B cell (primary cell): ENCODE measurements at regions not wholly inside any gene's neighbourhood (a gene's known extent, or its start where the extent isn't known, plus 50 kb on each side); places are given as distances from the start of the nearest gene placed in this dataset.
"Not testable (repeated sequence)": the region's sequence is repeated elsewhere in the genome, so short reads cannot be mapped to it uniquely, and the experiment has no call there.

ENCODE experiments used
- ATAC-seq: fragments of 200-7000 bp; cut with Tn5 transposase; one replicate; pipeline ENCODE4 v1.10.0; 2021; ENCODE audit warnings: low read depth, mild to moderate bottlenecking, moderate number of reproducible peaks, moderate library complexity
- CTCF ChIA-PET: fragments of 350-600 bp; sonication (Branson Sonifier 250); formaldehyde crosslinking; loops from one replicate; lab custom pipeline; 2021; ENCODE audit warnings: antibody characterized with exemption, inconsistent platforms; lab: Charles Lee
- POLR2A ChIA-PET: fragments of 350-600 bp; sonication (Branson Sonifier 250); formaldehyde crosslinking; loops from one replicate; lab custom pipeline; 2021; ENCODE audit warnings: antibody characterized with exemption; lab: Charles Lee
- DNase-seq: peaks from one replicate; pipeline ENCODE4 v3.0.0; 2013
- H2AFZ ChIP-seq: 2 replicates; pipeline ENCODE4 v1.6.1; 2012; ENCODE audit warnings: mild to moderate bottlenecking, low read depth, low read length; ENCODE audit not compliant: insufficient read depth, poor library complexity, severe bottlenecking
- H3K27ac ChIP-seq, 2 donors: 1 replicate in 1 of 2; 2 replicates in 1 of 2; pipeline ENCODE4 v1.5.1; 2012 to 2013; ENCODE audit warnings: low read length in 2 of 2, mild to moderate bottlenecking in 2 of 2, moderate library complexity in 1 of 2
- H3K27me3 ChIP-seq, 4 experiments: fragments of 200-600 bp in 1 of 4; sonication (generic) in 1 of 4; replicated peaks in 1 of 4; 1 replicate in 2 of 4; 2 replicates in 2 of 4; pipeline versions ENCODE4 v1.6.1 to v1.7.0; 2013 to 2016; ENCODE audit warnings: low read length in 3 of 4, mild to moderate bottlenecking in 2 of 4, mixed read lengths in 1 of 4, moderate library complexity in 1 of 4; ENCODE audit not compliant: insufficient read depth in 4 of 4, control insufficient read depth in 3 of 4; ENCODE audit errors: control extremely low read depth in 1 of 4
- H3K36me3 ChIP-seq, 2 experiments: replicated peaks in 1 of 2; 1 replicate in 1 of 2; 2 replicates in 1 of 2; pipeline versions ENCODE4 v1.6.1 to v1.7.1; 2013; ENCODE audit warnings: low read length in 1 of 2; ENCODE audit not compliant: insufficient read depth in 2 of 2, control insufficient read depth in 1 of 2; ENCODE audit errors: control extremely low read depth in 1 of 2, extremely low read depth in 1 of 2
- H3K4me1 ChIP-seq, 2 donors: fragments of 200-600 bp in 1 of 2; sonication (generic) in 1 of 2; 1 replicate in 1 of 2; 2 replicates in 1 of 2; pipeline versions ENCODE4 v1.5.1 to v1.6.1; 2013 to 2017; ENCODE audit warnings: low read length in 2 of 2; ENCODE audit not compliant: control insufficient read depth in 2 of 2, insufficient read depth in 2 of 2
- H3K4me2 ChIP-seq: replicated peaks from 2 replicates; pipeline ENCODE3; 2012; ENCODE audit warnings: mild to moderate bottlenecking, low read depth, low read length; ENCODE audit not compliant: poor library complexity, severe bottlenecking
- H3K4me3 ChIP-seq, 5 experiments: fragments of 200-600 bp in 1 of 5; sonication (generic) in 1 of 5; 1 replicate in 3 of 5; 2 replicates in 2 of 5; pipeline versions ENCODE4 v1.5.1 to v1.7.0; 2011 to 2016; ENCODE audit warnings: low read length in 4 of 5, mild to moderate bottlenecking in 4 of 5, low read depth in 2 of 5, control low read depth in 1 of 5, moderate library complexity in 1 of 5; ENCODE audit not compliant: insufficient read depth in 1 of 5; ENCODE audit errors: control extremely low read depth in 1 of 5, extremely low read depth in 1 of 5
- H3K79me2 ChIP-seq: fragments of 200-600 bp; sonication (generic); one replicate; pipeline ENCODE4 v1.6.0; 2016; ENCODE audit warnings: low read length; ENCODE audit not compliant: control insufficient read depth, insufficient read depth
- H3K9ac ChIP-seq: fragments of 200-600 bp; sonication (generic); 2 replicates; pipeline ENCODE4 v1.6.1; 2017; ENCODE audit warnings: mild to moderate bottlenecking, low read length, moderate library complexity
- H3K9me3 ChIP-seq, 3 donors: one replicate each; pipeline versions ENCODE4 v1.6.1 to v1.7.1; 2013; ENCODE audit warnings: low read length in 2 of 3; ENCODE audit not compliant: control insufficient read depth in 2 of 3, insufficient read depth in 1 of 3; ENCODE audit errors: control extremely low read depth in 1 of 3
- H4K20me1 ChIP-seq: 2 replicates; pipeline ENCODE4 v1.6.0; 2012; ENCODE audit warnings: mild to moderate bottlenecking, low read length; ENCODE audit not compliant: insufficient read depth, control insufficient read depth, poor library complexity, severe bottlenecking
- H3K27ac Mint-ChIP-seq: one replicate; pipeline ENCODE4 v1.8.0; 2021; ENCODE audit warnings: mixed read lengths
- H3K27me3 Mint-ChIP-seq: one replicate; pipeline ENCODE4 v1.8.0; 2021; ENCODE audit warnings: mixed read lengths
- H3K4me1 Mint-ChIP-seq: one replicate; pipeline ENCODE4 v1.8.0; 2021; ENCODE audit warnings: mixed read lengths
- H3K4me3 Mint-ChIP-seq: one replicate; pipeline ENCODE4 v1.8.0; 2021; ENCODE audit warnings: mixed read lengths
- H3K9me3 Mint-ChIP-seq: one replicate; pipeline ENCODE4 v1.8.0; 2022; ENCODE audit warnings: mixed read lengths; ENCODE audit not compliant: insufficient read depth
- WGBS: methylation state at CpG from one replicate; pipeline ENCODE4 v1.1.5; 2013; ENCODE audit warnings: missing lambda C conversion rate; ENCODE audit not compliant: insufficient coverage; 5-methylcytosine and 5-hydroxymethylcytosine counted together
- intact Hi-C: fragments of 100-400 bp; cut with micrococcal nuclease; formaldehyde crosslinking; loops from one replicate; pipeline ENCODE4 v1.10.0; 2022
- TF ChIP-seq, protein P1 (sequence below): fragments of 200-600 bp; IDR thresholded peaks from one replicate; pipeline ENCODE4 v1.8.0; 2022; ENCODE audit warnings: antibody characterized with exemption, mild to moderate bottlenecking

DNA sequence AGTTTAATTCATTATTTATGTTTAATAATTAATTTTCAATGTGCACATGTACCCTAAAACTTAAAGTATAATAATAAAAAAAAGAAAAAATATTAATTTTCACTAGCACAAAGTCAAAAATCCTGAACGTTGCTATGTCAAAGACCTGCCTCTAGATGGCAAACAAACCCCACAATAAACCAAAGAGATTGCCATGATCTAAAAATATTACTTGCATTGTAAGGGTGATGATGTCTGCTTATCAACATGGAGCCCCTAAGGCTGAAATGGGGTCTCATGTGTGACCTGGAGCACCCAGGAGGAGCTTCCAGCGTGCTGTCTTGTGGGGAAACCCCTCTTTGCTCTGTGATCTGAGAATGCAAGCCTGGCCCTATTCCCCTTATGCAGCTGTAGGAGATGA lies 1259.3 kb downstream of the RPIA start:
- intact Hi-C loops, H3K36me3 ChIP-seq, H3K9me3 Mint-ChIP-seq, H2AFZ ChIP-seq, H4K20me1 ChIP-seq, H3K27ac ChIP-seq, H3K27me3 Mint-ChIP-seq, H3K27me3 ChIP-seq, H3K79me2 ChIP-seq, H3K9ac ChIP-seq, CTCF ChIA-PET, H3K27ac Mint-ChIP-seq, H3K4me3 Mint-ChIP-seq, H3K4me1 Mint-ChIP-seq, H3K4me2 ChIP-seq, H3K4me1 ChIP-seq, POLR2A ChIA-PET, H3K4me3 ChIP-seq, DNase-seq, H3K9me3 ChIP-seq: not testable (repeated sequence)
- no CpG with 5 or more reads among the region's 2 CpGs for WGBS
- TF ChIP-seq, protein P1, sequence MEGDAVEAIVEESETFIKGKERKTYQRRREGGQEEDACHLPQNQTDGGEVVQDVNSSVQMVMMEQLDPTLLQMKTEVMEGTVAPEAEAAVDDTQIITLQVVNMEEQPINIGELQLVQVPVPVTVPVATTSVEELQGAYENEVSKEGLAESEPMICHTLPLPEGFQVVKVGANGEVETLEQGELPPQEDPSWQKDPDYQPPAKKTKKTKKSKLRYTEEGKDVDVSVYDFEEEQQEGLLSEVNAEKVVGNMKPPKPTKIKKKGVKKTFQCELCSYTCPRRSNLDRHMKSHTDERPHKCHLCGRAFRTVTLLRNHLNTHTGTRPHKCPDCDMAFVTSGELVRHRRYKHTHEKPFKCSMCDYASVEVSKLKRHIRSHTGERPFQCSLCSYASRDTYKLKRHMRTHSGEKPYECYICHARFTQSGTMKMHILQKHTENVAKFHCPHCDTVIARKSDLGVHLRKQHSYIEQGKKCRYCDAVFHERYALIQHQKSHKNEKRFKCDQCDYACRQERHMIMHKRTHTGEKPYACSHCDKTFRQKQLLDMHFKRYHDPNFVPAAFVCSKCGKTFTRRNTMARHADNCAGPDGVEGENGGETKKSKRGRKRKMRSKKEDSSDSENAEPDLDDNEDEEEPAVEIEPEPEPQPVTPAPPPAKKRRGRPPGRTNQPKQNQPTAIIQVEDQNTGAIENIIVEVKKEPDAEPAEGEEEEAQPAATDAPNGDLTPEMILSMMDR: peak; percentile 11
- ATAC-seq: peak; percentile 19

DNA sequence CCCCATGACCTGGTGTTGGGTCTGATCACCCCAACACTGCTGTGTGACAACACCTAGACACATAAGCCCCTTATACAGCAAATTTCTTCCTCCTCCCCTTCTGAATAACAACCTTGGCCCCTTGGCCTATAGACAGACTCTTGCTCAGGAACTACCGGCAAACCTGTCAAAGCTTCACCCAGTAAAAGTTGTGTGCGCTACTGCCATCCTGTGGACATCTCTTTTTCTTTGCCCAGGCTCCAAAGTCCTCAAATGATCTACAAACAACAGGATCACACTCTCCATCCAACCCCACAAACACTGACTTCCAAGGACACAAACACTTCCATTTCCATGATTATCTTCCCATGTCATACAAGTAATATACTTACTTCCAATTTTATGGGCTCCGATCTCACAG lies 1265.8 kb downstream of the RPIA start:
- H3K9me3 Mint-ChIP-seq, ATAC-seq, H3K9ac ChIP-seq, H4K20me1 ChIP-seq, H3K27me3 Mint-ChIP-seq, H3K4me1 ChIP-seq, H3K4me1 Mint-ChIP-seq, H3K4me3 ChIP-seq, intact Hi-C loops, H3K27ac ChIP-seq, POLR2A ChIA-PET, H2AFZ ChIP-seq, H3K9me3 ChIP-seq, H3K27me3 ChIP-seq, H3K36me3 ChIP-seq, H3K79me2 ChIP-seq, CTCF ChIA-PET, H3K4me3 Mint-ChIP-seq, H3K4me2 ChIP-seq, H3K27ac Mint-ChIP-seq: not testable (repeated sequence)
- WGBS: 71% methylated on average over 2 of the region's 3 CpGs
- peak; percentile 35 for DNase-seq

DNA sequence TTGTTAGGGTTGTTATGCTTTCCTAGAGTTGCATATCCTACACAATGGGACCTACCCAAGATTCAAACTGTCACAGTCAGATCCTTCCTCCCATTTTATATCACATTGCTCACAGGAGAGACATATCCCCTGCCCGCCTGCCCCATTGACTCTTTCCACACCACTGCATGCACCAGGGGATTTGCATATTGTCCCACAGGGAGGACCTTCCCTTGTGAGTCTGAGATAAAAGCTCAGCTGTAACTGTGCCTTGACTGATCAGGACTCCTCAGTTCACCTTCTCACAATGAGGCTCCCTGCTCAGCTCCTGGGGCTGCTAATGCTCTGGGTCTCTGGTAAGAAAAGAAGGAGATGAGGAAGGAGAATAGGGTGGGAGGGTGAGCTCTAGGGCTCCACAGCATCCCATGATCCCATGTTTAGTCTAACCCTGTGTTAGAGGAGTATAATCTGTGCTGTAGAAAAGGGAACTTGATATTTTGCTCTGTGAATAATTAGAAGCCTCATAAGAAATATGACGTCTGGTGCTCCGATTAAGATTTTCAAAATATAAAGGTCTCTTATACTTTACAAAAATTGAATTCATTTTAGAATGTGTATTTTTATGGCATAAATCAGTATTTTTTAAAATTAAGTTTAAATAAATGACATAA lies 1268.4 kb downstream of the RPIA start:
- POLR2A ChIA-PET, H3K4me1 ChIP-seq, DNase-seq, H2AFZ ChIP-seq, H3K27ac Mint-ChIP-seq, H3K36me3 ChIP-seq, H3K9me3 ChIP-seq, intact Hi-C loops, H3K9ac ChIP-seq, H3K27ac ChIP-seq, H3K27me3 ChIP-seq, H3K9me3 Mint-ChIP-seq, H3K27me3 Mint-ChIP-seq, H3K79me2 ChIP-seq, H3K4me3 ChIP-seq, H4K20me1 ChIP-seq, CTCF ChIA-PET, H3K4me1 Mint-ChIP-seq, H3K4me3 Mint-ChIP-seq, H3K4me2 ChIP-seq: not testable (repeated sequence)
- no CpG with 5 or more reads among the region's 3 CpGs for WGBS
- ATAC-seq: peak; percentile 74
